OCI-LY1 (cell line): ENCODE measurements at regions not wholly inside any gene's neighbourhood (a gene's known extent, or its start where the extent isn't known, plus 50 kb on each side); places are given as distances from the start of the nearest gene placed in this dataset.

ENCODE experiments used
- CTCF ChIP-seq: fragments of 200-600 bp; sonication (generic), shearing (Covaris generic); IDR thresholded peaks from 2 replicates; pipeline ENCODE4 v1.5.1; 2017; ENCODE audit warnings: mild to moderate bottlenecking, antibody characterized with exemption, low read length, moderate library complexity, mixed read lengths
- EZH2 ChIP-seq: fragments of 200-600 bp; sonication (generic), shearing (Covaris generic); IDR thresholded peaks from 2 replicates; pipeline ENCODE4 v1.8.0; 2017; ENCODE audit warnings: borderline replicate concordance, mixed run types, mild to moderate bottlenecking, antibody characterized with exemption, low read length, moderate library complexity, mixed read lengths

DNA sequence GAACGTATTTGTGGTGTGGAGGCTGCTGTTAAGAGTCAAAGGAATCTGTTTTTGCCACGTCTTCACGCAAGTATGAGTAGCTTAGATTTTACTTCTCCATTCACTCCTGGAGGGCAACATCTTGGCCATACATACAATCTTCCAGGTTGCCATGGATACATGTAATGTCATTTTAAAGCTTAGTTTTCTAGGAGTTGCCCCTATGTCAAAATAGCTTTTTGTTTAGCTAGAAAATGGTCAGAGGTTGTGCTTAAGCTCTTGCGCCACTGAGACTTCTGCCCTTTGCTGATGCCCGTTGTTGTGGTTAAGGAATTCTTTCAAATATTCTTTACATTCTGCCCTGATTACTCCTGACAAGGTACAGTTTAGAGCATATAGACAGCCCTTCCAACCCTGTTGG lies 245.4 kb upstream of the TFPI start:
- TF ChIP-seq CTCF (no peak), EZH2 (no peak)
